ES-I3 (cell line): ENCODE measurements at regions not wholly inside any gene's neighbourhood (a gene's known extent, or its start where the extent isn't known, plus 50 kb on each side); places are given as distances from the start of the nearest gene placed in this dataset.

ENCODE experiments used
- H3K36me3 ChIP-seq: 2 replicates; pipeline ENCODE4 v1.6.1; 2013; ENCODE audit warnings: mild to moderate bottlenecking, low read length, control low read depth, moderate library complexity; ENCODE audit not compliant: insufficient read depth
- H3K4me1 ChIP-seq: 2 replicates; pipeline ENCODE4 v1.6.1; 2013; ENCODE audit warnings: mild to moderate bottlenecking, control low read depth, low read length; ENCODE audit not compliant: insufficient read depth
- H3K9ac ChIP-seq: 2 replicates; pipeline ENCODE4 v1.6.1; 2013; ENCODE audit warnings: low read depth, mild to moderate bottlenecking, low read length, moderate library complexity
- H3K9me3 ChIP-seq: 2 replicates; pipeline ENCODE4 v1.6.1; 2013; ENCODE audit warnings: mild to moderate bottlenecking, low read length, moderate library complexity; ENCODE audit not compliant: control insufficient read depth, insufficient read depth

GRCh38 chr15:36356466-36356865, 223.0 kb upstream of the CDIN1 start:
- no peak overlapping the region for H3K9ac ChIP-seq
- no peaks in the 10 kb centered on the region for H3K36me3 ChIP-seq
- no peaks in the 10 kb centered on the region for H3K9me3 ChIP-seq
- no peaks in the 10 kb centered on the region for H3K4me1 ChIP-seq

- no peaks in the 10 kb centered on the region for H3K36me3 ChIP-seq
- H3K9me3 ChIP-seq = no peaks in the 10 kb centered on the region
- H3K4me1 ChIP-seq = peaks cover 3% of the 10 kb centered on the region; the same call in 1 of the 2 replicates
- H3K9ac ChIP-seq = no peak overlapping the region
Measured at GRCh38 chr15:36356978-36357601, 222.3 kb upstream of the CDIN1 start.

GRCh38 chr15:36358094-36358493, 221.3 kb upstream of the CDIN1 start:
- no peaks in the 10 kb centered on the region for H3K9me3 ChIP-seq
- H3K9ac ChIP-seq = no peak overlapping the region

GRCh38 chr15:36358523-36358922, 220.9 kb upstream of the CDIN1 start:
- H3K9me3 ChIP-seq = no peaks in the 10 kb centered on the region
- H3K9ac ChIP-seq = no peak overlapping the region
- no peaks in the 10 kb centered on the region for H3K36me3 ChIP-seq
- peaks cover 3% of the 10 kb centered on the region; the same call in 1 of the 2 replicates for H3K4me1 ChIP-seq

More at GRCh38 chr15:36358094-36358493, 221.3 kb upstream of the CDIN1 start:
- H3K4me1 ChIP-seq = peaks cover 3% of the 10 kb centered on the region; the same call in 1 of the 2 replicates
- H3K36me3 ChIP-seq = no peaks in the 10 kb centered on the region

- Histone ChIP-seq H3K4me1 (peaks cover 3% of the 10 kb centered on the region; the same call in 1 of the 2 replicates), H3K36me3 (no peaks in the 10 kb centered on the region), H3K9me3 (no peaks in the 10 kb centered on the region), H3K9ac (no peak overlapping the region)
Measured at GRCh38 chr15:36359286-36359685, 220.1 kb upstream of the CDIN1 start.

GRCh38 chr15:36361351-36361870, 218.0 kb upstream of the CDIN1 start:
- H3K9ac ChIP-seq = no peak overlapping the region
- no peaks in the 10 kb centered on the region for H3K9me3 ChIP-seq
- peaks cover 3% of the 10 kb centered on the region; the same call in 1 of the 2 replicates for H3K4me1 ChIP-seq
- no peaks in the 10 kb centered on the region for H3K36me3 ChIP-seq

- Histone ChIP-seq H3K4me1 (peaks cover 3% of the 10 kb centered on the region; the same call in 1 of the 2 replicates), H3K9me3 (no peaks in the 10 kb centered on the region), H3K9ac (no peak overlapping the region), H3K36me3 (no peaks in the 10 kb centered on the region)
Measured at GRCh38 chr15:36362509-36362915, 216.9 kb upstream of the CDIN1 start.

- no peaks in the 10 kb centered on the region for H3K36me3 ChIP-seq
Measured at GRCh38 chr15:36363335-36363734, 216.1 kb upstream of the CDIN1 start.

GRCh38 chr15:36364377-36364776, 215.0 kb upstream of the CDIN1 start:
- Histone ChIP-seq H3K9ac (no peak overlapping the region), H3K9me3 (no peaks in the 10 kb centered on the region), H3K4me1 (peaks cover 3% of the 10 kb centered on the region), H3K36me3 (no peaks in the 10 kb centered on the region)

More at GRCh38 chr15:36363335-36363734, 216.1 kb upstream of the CDIN1 start:
- Histone ChIP-seq H3K9ac (no peak overlapping the region), H3K4me1 (peaks cover 3% of the 10 kb centered on the region), H3K9me3 (no peaks in the 10 kb centered on the region)

GRCh38 chr15:36365963-36366362, 213.5 kb upstream of the CDIN1 start:
- H3K36me3 ChIP-seq = no peaks in the 10 kb centered on the region
- peaks cover 3% of the 10 kb centered on the region for H3K4me1 ChIP-seq
- no peak overlapping the region for H3K9ac ChIP-seq
- no peaks in the 10 kb centered on the region for H3K9me3 ChIP-seq

- Histone ChIP-seq H3K9ac (no peak overlapping the region), H3K4me1 (no peaks in the 10 kb centered on the region; the same call in 1 of the 2 replicates), H3K9me3 (no peaks in the 10 kb centered on the region), H3K36me3 (no peaks in the 10 kb centered on the region)
Measured at GRCh38 chr15:36370051-36370730, 209.2 kb upstream of the CDIN1 start.

- H3K36me3 ChIP-seq = no peaks in the 10 kb centered on the region
- H3K9ac ChIP-seq = no peak overlapping the region
- no peaks in the 10 kb centered on the region; the same call in 1 of the 2 replicates for H3K4me1 ChIP-seq
- no peaks in the 10 kb centered on the region for H3K9me3 ChIP-seq
Measured at GRCh38 chr15:36370731-36371112, 208.7 kb upstream of the CDIN1 start.

- Histone ChIP-seq H3K9ac (no peak overlapping the region), H3K36me3 (no peaks in the 10 kb centered on the region), H3K9me3 (no peaks in the 10 kb centered on the region), H3K4me1 (no peaks in the 10 kb centered on the region; the same call in 1 of the 2 replicates)
Measured at GRCh38 chr15:36371509-36371908, 207.9 kb upstream of the CDIN1 start.

GRCh38 chr15:36372968-36373367, 206.5 kb upstream of the CDIN1 start:
- H3K4me1 ChIP-seq = no peaks in the 10 kb centered on the region; the same call in 1 of the 2 replicates
- no peak overlapping the region for H3K9ac ChIP-seq
- no peaks in the 10 kb centered on the region for H3K9me3 ChIP-seq
- H3K36me3 ChIP-seq = no peaks in the 10 kb centered on the region

GRCh38 chr15:36373550-36373949, 205.9 kb upstream of the CDIN1 start:
- Histone ChIP-seq H3K36me3 (no peaks in the 10 kb centered on the region), H3K9ac (no peak overlapping the region), H3K9me3 (no peaks in the 10 kb centered on the region), H3K4me1 (no peaks in the 10 kb centered on the region)
